Middle frontal gyrus (tissue), 1 donor: ENCODE measurements at regions not wholly inside any gene's neighbourhood (a gene's known extent, or its start where the extent isn't known, plus 50 kb on each side); places are given as distances from the start of the nearest gene placed in this dataset.

Experiments
- DNase-seq: peaks from one replicate; pipeline ENCODE4 v3.0.0-alpha.2; 2015; ENCODE audit warnings: low spot score; ENCODE audit errors: extremely low spot score

- DNase-seq, result no peak
These were observed 129.7 kb downstream of the DUSP10 start for GRCh38 chr1:221612047-221612777.

- no peak for DNase-seq
These were observed 121.2 kb downstream of the DUSP10 start for GRCh38 chr1:221620437-221621384.

GRCh38 chr1:221621683-221622082 is 120.2 kb downstream of the DUSP10 start:
- no peak for DNase-seq

- no peak for DNase-seq
These were observed 119.5 kb downstream of the DUSP10 start for GRCh38 chr1:221622389-221622788.

GRCh38 chr1:221625026-221625425 is 116.9 kb downstream of the DUSP10 start:
- no peak for DNase-seq

GRCh38 chr1:221626041-221626440 is 115.8 kb downstream of the DUSP10 start:
- DNase-seq, result no peak

GRCh38 chr1:221630236-221630635 is 111.7 kb downstream of the DUSP10 start:
- no peak for DNase-seq

GRCh38 chr1:221631556-221631955 is 110.3 kb downstream of the DUSP10 start:
- DNase-seq, result no peak

GRCh38 chr1:221632072-221632471 is 109.8 kb downstream of the DUSP10 start:
- no peak for DNase-seq

- no peak for DNase-seq
These were observed 108.0 kb downstream of the DUSP10 start for GRCh38 chr1:221633841-221634409.

- no peak for DNase-seq
These were observed 107.3 kb downstream of the DUSP10 start for GRCh38 chr1:221634606-221635005.

- no peak for DNase-seq
These were observed 106.6 kb downstream of the DUSP10 start for GRCh38 chr1:221635305-221635704.

- DNase-seq, result no peak
These were observed 105.8 kb downstream of the DUSP10 start for GRCh38 chr1:221636096-221636495.

GRCh38 chr1:221636967-221637366 is 104.9 kb downstream of the DUSP10 start:
- no peak for DNase-seq

- DNase-seq, result peak; percentile 29
These were observed 104.2 kb downstream of the DUSP10 start for GRCh38 chr1:221637641-221638041.

GRCh38 chr1:221638595-221638994 is 103.3 kb downstream of the DUSP10 start:
- no peak for DNase-seq

- DNase-seq, result no peak
These were observed 100.1 kb downstream of the DUSP10 start for GRCh38 chr1:221641811-221642210.

GRCh38 chr1:221643404-221644144 is 98.3 kb downstream of the DUSP10 start:
- no peak for DNase-seq

- no peak for DNase-seq
These were observed 97.8 kb downstream of the DUSP10 start for GRCh38 chr1:221644145-221644448.

- no peak for DNase-seq
These were observed 97.1 kb downstream of the DUSP10 start for GRCh38 chr1:221644663-221645258.

- no peak for DNase-seq
These were observed 93.7 kb downstream of the DUSP10 start for GRCh38 chr1:221648201-221648600.
